ENCODE measurements at regions not wholly inside any gene's neighbourhood (a gene's known extent, or its start where the extent isn't known, plus 50 kb on each side); places are given as distances from the start of the nearest gene placed in this dataset.

DNA sequence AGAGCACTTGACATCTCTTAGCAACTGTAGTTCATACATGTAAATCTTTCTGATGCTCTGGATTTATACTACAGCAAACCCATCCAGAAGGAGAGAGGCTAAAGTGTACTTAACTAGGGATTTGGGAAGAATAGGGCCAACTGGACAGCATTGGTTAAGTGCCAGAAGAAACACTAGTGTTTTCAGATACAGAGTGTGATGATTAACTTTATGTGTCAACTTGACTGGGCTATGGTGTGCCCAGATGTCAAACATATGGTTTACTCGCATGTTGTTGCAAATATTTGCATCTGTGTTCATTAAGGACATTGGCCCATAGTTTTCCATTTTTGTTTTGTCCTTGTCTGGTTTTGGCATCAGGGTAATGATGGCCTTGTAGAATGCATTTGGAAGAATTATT is 384.7 kb upstream of the KCND2 start:
- POLR2A ChIA-PET: no interaction called here
- Histone ChIP-seq H4K20me1 (ENCODE audit: control insufficient read depth, insufficient read depth) (no peaks in the 10 kb centered on the region), H3K4me2 (ENCODE audit: control insufficient read depth, insufficient read depth) (no peak overlapping the region), H3K4me1 (ENCODE audit: control insufficient read depth, insufficient read depth, low read length) (no peaks in the 10 kb centered on the region), H3K79me2 (ENCODE audit: control insufficient read depth, insufficient read depth, low read length) (no peaks in the 10 kb centered on the region), H3K36me3 (ENCODE audit: control insufficient read depth in 2 of 2, insufficient read depth in 2 of 2, low read length in 1 of 2) (no peaks in the 10 kb centered on the region), H3K9ac (ENCODE audit: control insufficient read depth, insufficient read depth, low read length) (no peak overlapping the region), H2AFZ (ENCODE audit: control insufficient read depth, low read depth, low read length) (no peak overlapping the region), H3K27ac (ENCODE audit: control insufficient read depth, insufficient read depth) (no peak overlapping the region), H3K4me3 (no peak overlapping the region), H3K27me3 (replicated peaks in 1 of 2; ENCODE audit: control insufficient read depth in 2 of 2, insufficient read depth in 2 of 2, low read length in 1 of 2) (no peaks in the 10 kb centered on the region), H3K9me3 (replicated peaks; ENCODE audit: control insufficient read depth, insufficient read depth, low read length) (no peaks in the 10 kb centered on the region)
- TF ChIP-seq EP300 (IDR thresholded peaks at IDR 0.05; ENCODE audit: borderline replicate concordance in 1 of 2, control insufficient read depth in 1 of 2, low read depth in 2 of 2, low read length in 2 of 2): no peak
- no peak for TF ChIP-seq POLR2AphosphoS2 (IDR thresholded peaks at IDR 0.05; ENCODE audit: low read depth, low read length)
- ATAC-seq (no peak), DNase-seq (ENCODE audit: low read depth, low spot score) (no peak), FAIRE-seq (no peak)
- no TSS peak for BruUV-seq (replicated peaks)
- in situ Hi-C loops (cut with MboI): no loop called here
- WGBS (ENCODE audit: insufficient coverage, insufficient replicate concordance, low lambda C conversion rate, missing lambda C conversion rate): 5% methylated on average over 1 of the region's 1 CpG
- RAD21 ChIA-PET (ENCODE audit: unreplicated experiment): no interaction called here
- CTCF ChIA-PET: no interaction called here
- intact Hi-C loops (cut with micrococcal nuclease; ENCODE audit: unreplicated experiment): no loop called here
- SMC1A ChIA-PET (ENCODE audit: uncharacterized antibody, unreplicated experiment): no interaction called here

DNA sequence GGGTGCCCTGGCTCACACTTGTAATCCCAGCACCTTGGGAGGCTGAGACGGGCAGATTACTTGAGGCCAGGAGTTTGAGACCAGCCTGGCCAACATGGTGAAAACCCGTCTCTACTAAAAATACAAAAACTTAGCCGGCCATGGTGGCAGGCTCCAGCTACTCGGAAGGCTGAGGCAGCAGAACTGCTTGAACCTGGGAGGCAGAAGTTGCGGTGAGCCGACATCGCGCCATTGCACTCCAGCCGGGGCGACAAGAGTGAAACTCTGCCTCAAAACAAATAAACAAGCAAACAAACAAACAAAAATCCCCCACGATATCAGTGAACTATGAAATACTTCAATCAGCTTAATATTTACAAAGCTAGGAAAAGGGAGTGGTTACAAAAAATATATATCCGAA is 382.3 kb upstream of the KCND2 start:
- intact Hi-C loops (cut with micrococcal nuclease; ENCODE audit: unreplicated experiment) (no loop called here), in situ Hi-C loops (cut with MboI) (no loop called here)
- no peaks in the 10 kb centered on the region for H4K20me1 ChIP-seq (ENCODE audit: control insufficient read depth, insufficient read depth)
- no peaks in the 10 kb centered on the region for H3K9me3 ChIP-seq (replicated peaks; ENCODE audit: control insufficient read depth, insufficient read depth, low read length)
- no peak overlapping the region for H3K27ac ChIP-seq (ENCODE audit: control insufficient read depth, insufficient read depth)
- ATAC-seq (no peak), DNase-seq (ENCODE audit: low read depth, low spot score) (no peak), FAIRE-seq (no peak)
- no peaks in the 10 kb centered on the region for H3K79me2 ChIP-seq (ENCODE audit: control insufficient read depth, insufficient read depth, low read length)
- BruUV-seq (replicated peaks): no TSS peak
- ChIA-PET SMC1A (ENCODE audit: uncharacterized antibody, unreplicated experiment) (no interaction called here), CTCF (no interaction called here), RAD21 (ENCODE audit: unreplicated experiment) (no interaction called here), POLR2A (no interaction called here)
- no peaks in the 10 kb centered on the region for H3K4me1 ChIP-seq (ENCODE audit: control insufficient read depth, insufficient read depth, low read length)
- H2AFZ ChIP-seq (ENCODE audit: control insufficient read depth, low read depth, low read length): no peak overlapping the region
- WGBS (ENCODE audit: insufficient coverage, insufficient replicate concordance, low lambda C conversion rate, missing lambda C conversion rate): 61% methylated on average over 12 of the region's 12 CpGs
- H3K4me3 ChIP-seq: no peak overlapping the region
- no peak overlapping the region for H3K4me2 ChIP-seq (ENCODE audit: control insufficient read depth, insufficient read depth)
- H3K9ac ChIP-seq (ENCODE audit: control insufficient read depth, insufficient read depth, low read length): no peak overlapping the region
- no peaks in the 10 kb centered on the region for H3K36me3 ChIP-seq (ENCODE audit: control insufficient read depth in 2 of 2, insufficient read depth in 2 of 2, low read length in 1 of 2)
- no peaks in the 10 kb centered on the region for H3K27me3 ChIP-seq (replicated peaks in 1 of 2; ENCODE audit: control insufficient read depth in 2 of 2, insufficient read depth in 2 of 2, low read length in 1 of 2)
- TF ChIP-seq, protein P1, sequence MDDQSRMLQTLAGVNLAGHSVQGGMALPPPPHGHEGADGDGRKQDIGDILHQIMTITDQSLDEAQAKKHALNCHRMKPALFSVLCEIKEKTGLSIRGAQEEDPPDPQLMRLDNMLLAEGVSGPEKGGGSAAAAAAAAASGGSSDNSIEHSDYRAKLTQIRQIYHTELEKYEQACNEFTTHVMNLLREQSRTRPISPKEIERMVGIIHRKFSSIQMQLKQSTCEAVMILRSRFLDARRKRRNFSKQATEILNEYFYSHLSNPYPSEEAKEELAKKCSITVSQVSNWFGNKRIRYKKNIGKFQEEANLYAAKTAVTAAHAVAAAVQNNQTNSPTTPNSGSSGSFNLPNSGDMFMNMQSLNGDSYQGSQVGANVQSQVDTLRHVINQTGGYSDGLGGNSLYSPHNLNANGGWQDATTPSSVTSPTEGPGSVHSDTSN (IDR thresholded peaks at IDR 0.05; ENCODE audit: insufficient replicate concordance, low read depth, low read length): no peak
- no peak for TF ChIP-seq NR2C2 (IDR thresholded peaks at IDR 0.05; ENCODE audit: borderline replicate concordance, control insufficient read depth, insufficient read length, low read depth)
- no peak for TF ChIP-seq NFYA (IDR thresholded peaks at IDR 0.05; ENCODE audit: borderline replicate concordance, low read depth, low read length)
- TF ChIP-seq, protein P2, sequence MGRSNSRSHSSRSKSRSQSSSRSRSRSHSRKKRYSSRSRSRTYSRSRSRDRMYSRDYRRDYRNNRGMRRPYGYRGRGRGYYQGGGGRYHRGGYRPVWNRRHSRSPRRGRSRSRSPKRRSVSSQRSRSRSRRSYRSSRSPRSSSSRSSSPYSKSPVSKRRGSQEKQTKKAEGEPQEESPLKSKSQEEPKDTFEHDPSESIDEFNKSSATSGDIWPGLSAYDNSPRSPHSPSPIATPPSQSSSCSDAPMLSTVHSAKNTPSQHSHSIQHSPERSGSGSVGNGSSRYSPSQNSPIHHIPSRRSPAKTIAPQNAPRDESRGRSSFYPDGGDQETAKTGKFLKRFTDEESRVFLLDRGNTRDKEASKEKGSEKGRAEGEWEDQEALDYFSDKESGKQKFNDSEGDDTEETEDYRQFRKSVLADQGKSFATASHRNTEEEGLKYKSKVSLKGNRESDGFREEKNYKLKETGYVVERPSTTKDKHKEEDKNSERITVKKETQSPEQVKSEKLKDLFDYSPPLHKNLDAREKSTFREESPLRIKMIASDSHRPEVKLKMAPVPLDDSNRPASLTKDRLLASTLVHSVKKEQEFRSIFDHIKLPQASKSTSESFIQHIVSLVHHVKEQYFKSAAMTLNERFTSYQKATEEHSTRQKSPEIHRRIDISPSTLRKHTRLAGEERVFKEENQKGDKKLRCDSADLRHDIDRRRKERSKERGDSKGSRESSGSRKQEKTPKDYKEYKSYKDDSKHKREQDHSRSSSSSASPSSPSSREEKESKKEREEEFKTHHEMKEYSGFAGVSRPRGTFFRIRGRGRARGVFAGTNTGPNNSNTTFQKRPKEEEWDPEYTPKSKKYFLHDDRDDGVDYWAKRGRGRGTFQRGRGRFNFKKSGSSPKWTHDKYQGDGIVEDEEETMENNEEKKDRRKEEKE (IDR thresholded peaks at IDR 0.05): no peak
- TF ChIP-seq, protein P3, sequence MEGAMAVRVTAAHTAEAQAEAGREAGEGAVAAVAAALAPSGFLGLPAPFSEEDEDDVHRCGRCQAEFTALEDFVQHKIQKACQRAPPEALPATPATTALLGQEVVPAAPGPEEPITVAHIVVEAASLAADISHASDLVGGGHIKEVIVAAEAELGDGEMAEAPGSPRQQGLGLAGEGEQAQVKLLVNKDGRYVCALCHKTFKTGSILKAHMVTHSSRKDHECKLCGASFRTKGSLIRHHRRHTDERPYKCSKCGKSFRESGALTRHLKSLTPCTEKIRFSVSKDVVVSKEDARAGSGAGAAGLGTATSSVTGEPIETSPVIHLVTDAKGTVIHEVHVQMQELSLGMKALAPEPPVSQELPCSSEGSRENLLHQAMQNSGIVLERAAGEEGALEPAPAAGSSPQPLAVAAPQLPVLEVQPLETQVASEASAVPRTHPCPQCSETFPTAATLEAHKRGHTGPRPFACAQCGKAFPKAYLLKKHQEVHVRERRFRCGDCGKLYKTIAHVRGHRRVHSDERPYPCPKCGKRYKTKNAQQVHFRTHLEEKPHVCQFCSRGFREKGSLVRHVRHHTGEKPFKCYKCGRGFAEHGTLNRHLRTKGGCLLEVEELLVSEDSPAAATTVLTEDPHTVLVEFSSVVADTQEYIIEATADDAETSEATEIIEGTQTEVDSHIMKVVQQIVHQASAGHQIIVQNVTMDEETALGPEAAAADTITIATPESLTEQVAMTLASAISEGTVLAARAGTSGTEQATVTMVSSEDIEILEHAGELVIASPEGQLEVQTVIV (IDR thresholded peaks at IDR 0.05; ENCODE audit: borderline replicate concordance, partially characterized antibody): no peak
- no peak for TF ChIP-seq POU2F2 (IDR thresholded peaks at IDR 0.05; ENCODE audit: borderline replicate concordance, low read depth, low read length)
- no peak for TF ChIP-seq FOS (IDR thresholded peaks at IDR 0.05; ENCODE audit: borderline replicate concordance, extremely low read depth, insufficient read length)
